Mucosa of descending colon (tissue), 3 donors: ENCODE measurements at regions not wholly inside any gene's neighbourhood (a gene's known extent, or its start where the extent isn't known, plus 50 kb on each side); places are given as distances from the start of the nearest gene placed in this dataset.

Experiments
- ATAC-seq: fragments of 200-7000 bp; cut with Tn5 transposase; one replicate; pipeline ENCODE4 v1.9.1; 2020; ENCODE audit warnings: mild to moderate bottlenecking, moderate library complexity
- DNase-seq, 3 donors: peaks; one replicate each; pipeline ENCODE4 v3.0.0-alpha.2; 2020
- H3K36me3 ChIP-seq: fragments of 200-600 bp; one replicate; pipeline ENCODE4 v1.8.0; 2021; ENCODE audit warnings: low read depth, mild to moderate bottlenecking
- H3K4me1 ChIP-seq: fragments of 200-600 bp; one replicate; pipeline ENCODE4 v1.8.0; 2021; ENCODE audit warnings: low read depth, mild to moderate bottlenecking
- H3K4me3 ChIP-seq: fragments of 200-600 bp; one replicate; pipeline ENCODE4 v1.8.0; 2021; ENCODE audit warnings: mild to moderate bottlenecking
- H3K9me3 ChIP-seq: fragments of 200-600 bp; one replicate; pipeline ENCODE4 v1.8.0; 2021; ENCODE audit warnings: mild to moderate bottlenecking
- intact Hi-C, 2 donors: fragments of 100-400 bp; cut with DNase I in 1 of 2; cut with micrococcal nuclease in 1 of 2; formaldehyde crosslinking; loops; one replicate each; pipeline versions ENCODE4 v1.11.0 to v1.11.1; 2022; cut with DNase I, micrococcal nuclease
- TF ChIP-seq, protein P1 (sequence below): fragments of 200-600 bp; IDR thresholded peaks from one replicate; pipeline ENCODE4 v1.8.0; 2022; ENCODE audit warnings: antibody characterized with exemption, mild to moderate bottlenecking
- donor health status: DM: no; HTN: no; CAD: no; lungs with moderate emphysema.
- donor health status: DM: no; HTN: no; CAD: no.
- donor health status: DM: no; HTN: yes; CAD: no.

DNA sequence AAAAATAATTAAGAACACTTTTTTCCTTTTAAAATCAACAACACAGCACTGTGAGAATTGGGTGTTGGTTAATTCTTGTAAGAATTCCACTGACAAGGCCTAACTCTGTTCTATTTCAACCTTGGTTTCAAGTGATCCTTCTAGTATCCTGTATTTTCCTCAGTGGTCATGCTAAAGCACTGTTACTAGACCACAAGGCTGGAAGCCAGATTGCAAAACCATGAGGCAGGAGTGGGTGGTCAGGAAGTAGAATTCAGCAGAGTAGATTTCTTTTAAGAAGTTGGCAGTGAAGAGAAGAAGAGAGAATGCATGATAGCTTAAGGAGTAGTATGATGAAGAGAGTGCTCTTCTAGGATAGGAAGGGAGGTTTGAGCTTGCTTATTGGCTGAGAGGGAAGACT is 71.6 kb upstream of the LEF1 start:
- intact Hi-C loops, result no loop called here
- Histone ChIP-seq H3K4me3 (no peak overlapping the region), H3K9me3 (no peaks in the 10 kb centered on the region), H3K4me1 (no peaks in the 10 kb centered on the region), H3K36me3 (no peaks in the 10 kb centered on the region)
- ATAC-seq, result no peak
- TF ChIP-seq, protein P1, sequence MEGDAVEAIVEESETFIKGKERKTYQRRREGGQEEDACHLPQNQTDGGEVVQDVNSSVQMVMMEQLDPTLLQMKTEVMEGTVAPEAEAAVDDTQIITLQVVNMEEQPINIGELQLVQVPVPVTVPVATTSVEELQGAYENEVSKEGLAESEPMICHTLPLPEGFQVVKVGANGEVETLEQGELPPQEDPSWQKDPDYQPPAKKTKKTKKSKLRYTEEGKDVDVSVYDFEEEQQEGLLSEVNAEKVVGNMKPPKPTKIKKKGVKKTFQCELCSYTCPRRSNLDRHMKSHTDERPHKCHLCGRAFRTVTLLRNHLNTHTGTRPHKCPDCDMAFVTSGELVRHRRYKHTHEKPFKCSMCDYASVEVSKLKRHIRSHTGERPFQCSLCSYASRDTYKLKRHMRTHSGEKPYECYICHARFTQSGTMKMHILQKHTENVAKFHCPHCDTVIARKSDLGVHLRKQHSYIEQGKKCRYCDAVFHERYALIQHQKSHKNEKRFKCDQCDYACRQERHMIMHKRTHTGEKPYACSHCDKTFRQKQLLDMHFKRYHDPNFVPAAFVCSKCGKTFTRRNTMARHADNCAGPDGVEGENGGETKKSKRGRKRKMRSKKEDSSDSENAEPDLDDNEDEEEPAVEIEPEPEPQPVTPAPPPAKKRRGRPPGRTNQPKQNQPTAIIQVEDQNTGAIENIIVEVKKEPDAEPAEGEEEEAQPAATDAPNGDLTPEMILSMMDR, result no peak
- DNase-seq, result no peak

DNA sequence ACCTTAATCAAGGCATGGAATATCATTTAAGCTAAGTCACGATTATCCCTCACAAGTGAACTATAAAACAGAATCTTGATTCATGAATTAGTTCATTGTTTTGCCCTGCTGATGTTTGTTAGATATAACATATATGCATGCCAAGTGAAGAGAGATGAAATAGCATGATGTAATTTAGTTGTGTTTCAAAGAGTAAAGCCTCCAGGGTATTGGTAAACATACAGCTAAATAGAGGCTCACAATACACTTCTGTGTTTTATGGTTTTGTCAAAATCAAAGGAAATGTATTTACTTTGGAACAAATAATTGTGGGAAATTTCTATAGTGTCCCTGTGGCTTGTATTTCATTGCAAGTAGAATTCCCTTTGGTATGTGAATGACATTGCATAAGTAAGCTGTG is 69.0 kb upstream of the LEF1 start:
- H3K4me1 ChIP-seq, result no peaks in the 10 kb centered on the region
- ATAC-seq, result no peak

DNA sequence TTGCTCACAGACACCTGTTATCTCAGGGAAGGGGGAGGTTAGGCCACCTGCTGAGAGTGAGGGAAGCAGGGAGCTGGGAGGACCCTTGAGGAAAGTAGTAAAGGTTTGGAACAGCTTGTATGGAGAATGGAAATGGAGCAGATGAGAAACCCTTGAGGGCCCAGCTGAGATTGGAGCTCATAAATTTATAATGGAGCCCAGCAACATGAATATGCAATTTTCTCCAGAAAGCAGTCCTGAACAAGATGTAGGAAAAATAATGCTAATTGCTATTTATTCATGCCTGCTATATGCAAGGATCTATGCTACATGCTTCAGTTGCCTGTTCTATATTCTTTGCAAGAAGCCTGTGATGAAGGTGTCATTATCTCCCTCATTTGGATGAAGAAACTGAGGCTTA is 67.5 kb upstream of the LEF1 start:
- Histone ChIP-seq H3K4me1 (no peaks in the 10 kb centered on the region), H3K9me3 (no peaks in the 10 kb centered on the region), H3K4me3 (no peak overlapping the region), H3K36me3 (no peaks in the 10 kb centered on the region)
- ATAC-seq (no peak), DNase-seq (no peak)
- intact Hi-C loops, result no loop called here
- TF ChIP-seq, protein P1, result no peak

More for the DNA sequence above, 69.0 kb upstream of the LEF1 start:
- TF ChIP-seq, protein P1, result no peak
- H3K4me3 ChIP-seq, result no peak overlapping the region
- intact Hi-C loops, result no loop called here
- no peaks in the 10 kb centered on the region for H3K36me3 ChIP-seq
- DNase-seq, result no peak
- no peaks in the 10 kb centered on the region for H3K9me3 ChIP-seq

DNA sequence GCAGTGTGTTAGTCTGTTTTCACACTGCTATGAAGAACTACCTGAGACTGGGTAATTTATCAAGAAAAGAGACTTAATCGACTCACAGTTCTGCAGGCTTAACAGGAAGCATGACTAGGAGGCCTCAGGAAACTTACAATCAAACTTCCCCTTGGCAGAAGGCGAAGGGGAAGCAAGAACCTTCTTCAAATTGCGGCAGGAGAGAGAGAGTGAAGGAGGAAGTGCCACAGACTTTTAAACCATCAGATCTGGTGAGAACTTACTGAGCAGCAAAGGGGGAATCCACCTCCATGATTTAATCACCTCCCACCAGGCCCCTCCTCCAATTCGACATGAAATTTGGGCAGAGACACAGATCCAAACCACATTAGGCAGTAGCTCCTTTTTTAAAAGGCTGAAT is 59.2 kb upstream of the LEF1 start:
- Histone ChIP-seq H3K4me3 (no peak overlapping the region), H3K36me3 (no peaks in the 10 kb centered on the region), H3K9me3 (no peaks in the 10 kb centered on the region), H3K4me1 (no peaks in the 10 kb centered on the region)
- intact Hi-C loops, result no loop called here
- DNase-seq (no peak), ATAC-seq (no peak)
- TF ChIP-seq, protein P1, result no peak

DNA sequence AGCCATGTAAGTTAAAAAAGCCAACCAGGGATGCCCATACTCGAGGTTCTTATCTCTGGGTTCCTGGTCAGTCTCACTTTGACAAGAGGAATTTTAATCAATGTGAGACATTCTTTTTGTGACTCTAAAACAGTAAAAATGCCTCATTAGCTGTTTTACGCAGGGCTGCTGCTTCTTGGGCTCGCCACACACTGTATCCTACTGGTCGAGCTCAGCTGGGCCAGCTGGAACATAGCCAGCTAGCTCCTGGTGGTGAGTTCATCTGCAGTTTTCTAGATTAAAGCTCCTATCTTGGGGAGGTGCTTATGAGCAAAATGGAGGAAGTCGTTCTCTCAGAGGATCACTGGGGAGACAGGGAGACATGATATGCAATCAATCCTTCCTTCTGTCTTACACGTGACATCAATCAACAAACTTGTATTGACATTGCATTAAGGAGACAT is 55.9 kb upstream of the LEF1 start:
- no peak for ATAC-seq
- Histone ChIP-seq H3K4me3 (no peak overlapping the region), H3K4me1 (no peaks in the 10 kb centered on the region), H3K9me3 (no peaks in the 10 kb centered on the region), H3K36me3 (no peaks in the 10 kb centered on the region)
- TF ChIP-seq, protein P1, result no peak
- intact Hi-C loops, result no loop called here
- peak in 1 of 3 donors; percentile 4 for DNase-seq

DNA sequence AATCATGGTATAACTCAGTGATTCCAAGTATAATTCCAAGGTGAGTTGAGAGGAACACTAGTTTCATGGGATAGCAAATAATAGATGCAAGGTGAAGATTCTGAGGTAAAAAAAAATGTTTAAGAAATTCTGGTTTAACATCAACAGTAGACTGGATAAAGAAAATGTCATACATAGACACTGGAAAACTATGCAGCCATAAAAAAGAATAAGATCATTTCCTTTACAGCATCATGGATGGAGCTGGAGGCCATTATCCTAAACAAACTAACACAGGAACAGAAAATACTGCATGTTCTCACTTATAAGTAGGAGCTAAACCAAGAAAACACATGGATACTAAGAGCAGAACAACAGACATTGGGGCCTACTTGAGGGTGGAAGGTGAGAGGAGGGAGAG is 54.6 kb upstream of the LEF1 start:
- Histone ChIP-seq H3K36me3 (no peaks in the 10 kb centered on the region), H3K4me1 (no peaks in the 10 kb centered on the region), H3K9me3 (no peaks in the 10 kb centered on the region), H3K4me3 (no peak overlapping the region)
- ATAC-seq, result no peak
- DNase-seq, result no peak
- TF ChIP-seq, protein P1, result no peak
- intact Hi-C loops, result no loop called here
